ENCODE measurements at regions not wholly inside any gene's neighbourhood (a gene's known extent, or its start where the extent isn't known, plus 50 kb on each side); places are given as distances from the start of the nearest gene placed in this dataset.

DNA sequence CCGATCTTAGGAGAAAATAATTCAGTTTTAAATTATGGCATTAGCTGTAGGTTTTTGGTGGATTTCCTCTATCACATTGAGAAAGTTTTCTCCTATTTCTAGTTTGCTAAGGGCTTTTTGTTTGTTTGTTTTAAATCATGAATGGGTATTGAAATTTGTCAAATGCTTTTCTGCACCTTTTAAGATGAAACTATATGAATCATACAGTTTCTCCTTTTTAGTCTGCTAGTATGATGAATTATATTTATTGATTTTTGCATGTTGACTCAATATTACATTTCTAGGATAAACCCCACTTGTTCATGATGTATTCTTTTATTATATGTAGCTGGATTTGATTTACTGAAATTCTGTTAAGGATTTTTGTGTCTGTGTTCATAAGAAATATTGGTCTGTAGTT lies 70.3 kb upstream of the PIP4K2A start (continued):
- TF ChIP-seq, protein P1, sequence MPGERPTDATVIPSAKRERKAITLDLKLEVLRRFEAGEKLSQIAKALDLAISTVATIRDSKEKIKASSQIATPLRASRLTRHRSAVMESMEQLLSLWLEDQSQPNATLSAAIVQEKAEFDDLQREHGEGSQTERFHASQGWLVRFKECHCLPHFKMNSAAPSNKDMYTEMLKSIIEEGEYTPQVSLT (CRISPR knock-in tag; IDR thresholded peaks at IDR 0.05; ENCODE audit: borderline replicate concordance, low read depth) = no peak
- no peak for TF ChIP-seq ZNF12 (CRISPR knock-in tag; IDR thresholded peaks at IDR 0.05)
- TF ChIP-seq ZBTB3 (CRISPR knock-in tag; IDR thresholded peaks at IDR 0.05; ENCODE audit: borderline replicate concordance, low read depth) = no peak
- no peak for TF ChIP-seq GATAD2A (CRISPR knock-in tag; IDR thresholded peaks at IDR 0.05)
- TF ChIP-seq THAP11 (CRISPR knock-in tag; IDR thresholded peaks at IDR 0.05) = no peak

DNA sequence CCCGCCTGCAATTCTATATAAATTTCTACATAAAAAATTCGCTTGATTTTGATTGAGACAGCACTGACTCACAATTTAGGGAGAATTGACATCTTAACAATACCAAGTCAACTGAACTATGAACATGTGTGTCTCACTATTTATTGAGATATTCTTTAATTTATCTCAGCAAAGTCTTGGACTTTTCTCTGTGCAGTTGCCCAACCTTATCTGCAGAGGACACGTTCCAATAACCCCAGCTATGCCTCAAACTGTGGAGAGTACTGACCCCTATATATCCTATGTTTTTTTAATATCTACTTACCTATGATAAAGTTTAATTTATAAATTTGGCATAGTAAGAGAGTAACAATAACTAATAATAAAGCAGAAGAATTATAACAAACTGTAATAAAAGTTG lies 69.4 kb upstream of the PIP4K2A start:
- in situ Hi-C loops (cut with HindIII; ENCODE audit: extremely low pct_ligation_motif_present, low pct_unique_long_range_greater_than_20kb) = no loop called here

More for the DNA sequence above, 69.4 kb upstream of the PIP4K2A start:
- no peak overlapping the region for H2AFZ ChIP-seq (ENCODE audit: low read length)
- H3K4me2 ChIP-seq (ENCODE audit: low read depth, low read length) = no peak overlapping the region
- ChIA-PET POLR2A (no interaction called here), CTCF (ENCODE audit: low intra/inter-chr PET ratio, low total read pairs) (no interaction called here)
- no peak overlapping the region for H3K4me3 ChIP-seq (replicated peaks in 1 of 3; ENCODE audit: insufficient read depth in 1 of 3, low read depth in 2 of 3, low read length in 3 of 3)
- H3K4me1 ChIP-seq (ENCODE audit: insufficient read depth, low read length) = peaks cover 15% of the 10 kb centered on the region
- no peak for DNase-seq (ENCODE audit: low spot score)
- no peaks in the 10 kb centered on the region for H3K9me3 ChIP-seq (ENCODE audit: low read length)
- H3K27me3 ChIP-seq (ENCODE audit: control insufficient read depth in 1 of 2, insufficient read depth in 2 of 2, low read length in 2 of 2) = no peaks in the 10 kb centered on the region; a peak in 1 of 5 replicates
- 35% methylated on average over 3 of the region's 3 CpGs for WGBS (ENCODE audit: low lambda C conversion rate)
- intact Hi-C loops (cut with micrococcal nuclease; ENCODE audit: unreplicated experiment) = no loop called here
- no peak for ATAC-seq
- no peak overlapping the region for H3K27ac ChIP-seq (ENCODE audit: extremely low read length, insufficient read depth, low read length)
- no peaks in the 10 kb centered on the region for H4K20me1 ChIP-seq (ENCODE audit: insufficient read depth, low read length)
- H3K36me3 ChIP-seq (replicated peaks in 1 of 2; ENCODE audit: control insufficient read depth in 1 of 2, insufficient read depth in 2 of 2, low read length in 2 of 2) = no peaks in the 10 kb centered on the region
- BruUV-seq (replicated peaks) = no TSS peak
- no peak overlapping the region for H3K9ac ChIP-seq (ENCODE audit: insufficient read depth, low read depth, low read length)
- TF ChIP-seq, protein P2, sequence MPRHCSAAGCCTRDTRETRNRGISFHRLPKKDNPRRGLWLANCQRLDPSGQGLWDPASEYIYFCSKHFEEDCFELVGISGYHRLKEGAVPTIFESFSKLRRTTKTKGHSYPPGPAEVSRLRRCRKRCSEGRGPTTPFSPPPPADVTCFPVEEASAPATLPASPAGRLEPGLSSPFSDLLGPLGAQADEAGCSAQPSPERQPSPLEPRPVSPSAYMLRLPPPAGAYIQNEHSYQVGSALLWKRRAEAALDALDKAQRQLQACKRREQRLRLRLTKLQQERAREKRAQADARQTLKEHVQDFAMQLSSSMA (CRISPR knock-in tag; IDR thresholded peaks at IDR 0.05) = no peak
- TF ChIP-seq RBM22 (optimal IDR thresholded peaks at IDR 0.05; ENCODE audit: low read length) = no peak
- TF ChIP-seq ZFY (CRISPR knock-in tag; IDR thresholded peaks at IDR 0.05) = no peak
- no peak for TF ChIP-seq NFIB (CRISPR knock-in tag; IDR thresholded peaks at IDR 0.05; ENCODE audit: borderline replicate concordance)
- no peak for TF ChIP-seq PHF8 (CRISPR knock-in tag; IDR thresholded peaks at IDR 0.05)
- no peak for FAIRE-seq
- no peaks in the 10 kb centered on the region for H3K79me2 ChIP-seq (ENCODE audit: insufficient read depth, low read length)
